ENCODE measurements at regions not wholly inside any gene's neighbourhood (a gene's known extent, or its start where the extent isn't known, plus 50 kb on each side); places are given as distances from the start of the nearest gene placed in this dataset.
A peak's percentile ranks its signal among the peaks of the same experiment; 100 is the strongest.

DNA sequence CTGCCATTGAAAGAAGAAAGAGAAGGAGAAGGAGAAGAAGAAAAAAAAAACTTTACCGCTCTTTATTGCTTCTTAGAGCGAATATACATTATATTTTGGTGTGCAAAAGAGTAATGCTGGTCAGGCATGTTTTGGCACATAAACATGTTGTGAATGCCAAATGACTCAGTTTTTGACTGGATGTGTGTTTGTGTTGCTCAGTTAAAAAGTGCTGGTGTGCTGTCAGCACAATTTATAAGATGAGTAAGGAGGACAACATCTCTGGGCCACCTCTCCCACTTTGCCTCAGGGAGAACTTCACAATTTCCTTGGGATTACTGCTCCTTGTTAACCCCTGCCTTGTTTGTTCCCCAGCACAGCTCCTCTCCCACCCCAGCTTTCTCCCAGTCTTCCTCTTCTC is 584.8 kb downstream of the ETNK1 start:
- 36% methylated on average over 2 of the region's 2 CpGs for WGBS (ENCODE audit: insufficient coverage, insufficient replicate concordance, low lambda C conversion rate, missing lambda C conversion rate)
- no peak for FAIRE-seq

DNA sequence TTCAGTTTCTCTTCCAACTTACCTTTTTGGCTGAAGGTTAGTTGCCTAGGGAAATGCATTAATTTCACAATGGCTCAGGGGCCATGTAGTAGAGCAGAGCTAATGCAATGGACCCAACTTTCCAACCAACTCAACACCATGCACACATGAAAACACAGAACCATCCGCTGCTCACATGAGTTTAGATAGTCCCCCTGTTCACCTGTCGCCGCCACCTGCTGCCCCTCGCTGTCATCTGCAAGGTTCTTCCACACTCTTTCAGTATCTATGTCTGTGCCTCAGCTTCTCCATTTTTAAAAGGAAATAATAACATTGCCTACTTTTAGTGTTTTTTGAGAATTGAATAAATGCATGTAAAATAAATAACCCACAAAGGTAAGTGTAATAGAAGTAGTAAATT is 585.6 kb downstream of the ETNK1 start:
- Histone ChIP-seq H3K4me2 (ENCODE audit: control insufficient read depth, insufficient read depth) (no peak overlapping the region), H3K27me3 (replicated peaks in 1 of 2; ENCODE audit: control insufficient read depth in 2 of 2, insufficient read depth in 2 of 2, low read length in 1 of 2) (no peaks in the 10 kb centered on the region), H3K36me3 (ENCODE audit: control insufficient read depth in 2 of 2, insufficient read depth in 2 of 2, low read length in 1 of 2) (no peaks in the 10 kb centered on the region), H3K27ac (ENCODE audit: control insufficient read depth, insufficient read depth) (no peak overlapping the region), H3K79me2 (ENCODE audit: control insufficient read depth, insufficient read depth, low read length) (no peaks in the 10 kb centered on the region), H4K20me1 (ENCODE audit: control insufficient read depth, insufficient read depth) (no peaks in the 10 kb centered on the region), H3K4me3 (no peak overlapping the region), H2AFZ (ENCODE audit: control insufficient read depth, low read depth, low read length) (no peak overlapping the region), H3K4me1 (ENCODE audit: control insufficient read depth, insufficient read depth, low read length) (no peaks in the 10 kb centered on the region), H3K9me3 (replicated peaks; ENCODE audit: control insufficient read depth, insufficient read depth, low read length) (no peaks in the 10 kb centered on the region), H3K9ac (ENCODE audit: control insufficient read depth, insufficient read depth, low read length) (no peak overlapping the region)
- ChIA-PET POLR2A (no interaction called here), SMC1A (ENCODE audit: uncharacterized antibody, unreplicated experiment) (no interaction called here), RAD21 (ENCODE audit: unreplicated experiment) (no interaction called here), CTCF (no interaction called here)
- DNase-seq (ENCODE audit: low read depth, low spot score): no peak
- intact Hi-C loops (cut with micrococcal nuclease; ENCODE audit: unreplicated experiment) (no loop called here), in situ Hi-C loops (cut with MboI) (no loop called here)
- 57% methylated on average over 4 of the region's 4 CpGs for WGBS (ENCODE audit: insufficient coverage, insufficient replicate concordance, low lambda C conversion rate, missing lambda C conversion rate)
- FAIRE-seq: no peak
- no peak for ATAC-seq
- BruUV-seq (replicated peaks): no TSS peak
- no peak for TF ChIP-seq KAT2A (conservative IDR thresholded peaks at IDR 0.05; ENCODE audit: control insufficient read depth, low read depth, low read length)
- no peak for TF ChIP-seq FOS (IDR thresholded peaks at IDR 0.05; ENCODE audit: borderline replicate concordance, extremely low read depth, insufficient read length)
- no peak for TF ChIP-seq SRF (IDR thresholded peaks at IDR 0.05; ENCODE audit: low read depth in 2 of 2, low read length in 2 of 2)
- TF ChIP-seq, protein P1, sequence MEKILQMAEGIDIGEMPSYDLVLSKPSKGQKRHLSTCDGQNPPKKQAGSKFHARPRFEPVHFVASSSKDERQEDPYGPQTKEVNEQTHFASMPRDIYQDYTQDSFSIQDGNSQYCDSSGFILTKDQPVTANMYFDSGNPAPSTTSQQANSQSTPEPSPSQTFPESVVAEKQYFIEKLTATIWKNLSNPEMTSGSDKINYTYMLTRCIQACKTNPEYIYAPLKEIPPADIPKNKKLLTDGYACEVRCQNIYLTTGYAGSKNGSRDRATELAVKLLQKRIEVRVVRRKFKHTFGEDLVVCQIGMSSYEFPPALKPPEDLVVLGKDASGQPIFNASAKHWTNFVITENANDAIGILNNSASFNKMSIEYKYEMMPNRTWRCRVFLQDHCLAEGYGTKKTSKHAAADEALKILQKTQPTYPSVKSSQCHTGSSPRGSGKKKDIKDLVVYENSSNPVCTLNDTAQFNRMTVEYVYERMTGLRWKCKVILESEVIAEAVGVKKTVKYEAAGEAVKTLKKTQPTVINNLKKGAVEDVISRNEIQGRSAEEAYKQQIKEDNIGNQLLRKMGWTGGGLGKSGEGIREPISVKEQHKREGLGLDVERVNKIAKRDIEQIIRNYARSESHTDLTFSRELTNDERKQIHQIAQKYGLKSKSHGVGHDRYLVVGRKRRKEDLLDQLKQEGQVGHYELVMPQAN (conservative IDR thresholded peaks at IDR 0.05): no peak
- TF ChIP-seq ETV6 (conservative IDR thresholded peaks at IDR 0.05 in 1 of 2, IDR thresholded peaks at IDR 0.05 in 1 of 2; ENCODE audit: borderline replicate concordance in 1 of 2, low read depth in 1 of 2): no peak
- TF ChIP-seq NFXL1 (IDR thresholded peaks at IDR 0.05; ENCODE audit: borderline replicate concordance): no peak
- TF ChIP-seq CEBPB (IDR thresholded peaks at IDR 0.05; ENCODE audit: borderline replicate concordance in 1 of 2, low read depth in 2 of 2, low read length in 2 of 2): no peak
- TF ChIP-seq NFIC (IDR thresholded peaks at IDR 0.05; ENCODE audit: low read depth, low read length): no peak
- TF ChIP-seq CHD1 (IDR thresholded peaks at IDR 0.05; ENCODE audit: low read depth, low read length): no peak
- no peak for TF ChIP-seq NRF1 (conservative IDR thresholded peaks at IDR 0.05; ENCODE audit: low read depth, low read length)
- TF ChIP-seq, protein P2, sequence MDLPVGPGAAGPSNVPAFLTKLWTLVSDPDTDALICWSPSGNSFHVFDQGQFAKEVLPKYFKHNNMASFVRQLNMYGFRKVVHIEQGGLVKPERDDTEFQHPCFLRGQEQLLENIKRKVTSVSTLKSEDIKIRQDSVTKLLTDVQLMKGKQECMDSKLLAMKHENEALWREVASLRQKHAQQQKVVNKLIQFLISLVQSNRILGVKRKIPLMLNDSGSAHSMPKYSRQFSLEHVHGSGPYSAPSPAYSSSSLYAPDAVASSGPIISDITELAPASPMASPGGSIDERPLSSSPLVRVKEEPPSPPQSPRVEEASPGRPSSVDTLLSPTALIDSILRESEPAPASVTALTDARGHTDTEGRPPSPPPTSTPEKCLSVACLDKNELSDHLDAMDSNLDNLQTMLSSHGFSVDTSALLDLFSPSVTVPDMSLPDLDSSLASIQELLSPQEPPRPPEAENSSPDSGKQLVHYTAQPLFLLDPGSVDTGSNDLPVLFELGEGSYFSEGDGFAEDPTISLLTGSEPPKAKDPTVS (IDR thresholded peaks at IDR 0.05; ENCODE audit: low read depth, low read length): no peak

More for the DNA sequence above, 584.8 kb downstream of the ETNK1 start:
- no peak overlapping the region for H3K27ac ChIP-seq (ENCODE audit: control insufficient read depth, insufficient read depth)
- no peak overlapping the region for H3K4me2 ChIP-seq (ENCODE audit: control insufficient read depth, insufficient read depth)
- no peak overlapping the region for H3K9ac ChIP-seq (ENCODE audit: control insufficient read depth, insufficient read depth, low read length)
- BruUV-seq (replicated peaks): no TSS peak
- no peak overlapping the region for H2AFZ ChIP-seq (ENCODE audit: control insufficient read depth, low read depth, low read length)
- ChIA-PET CTCF (no interaction called here), SMC1A (ENCODE audit: uncharacterized antibody, unreplicated experiment) (no interaction called here), POLR2A (no interaction called here), RAD21 (ENCODE audit: unreplicated experiment) (no interaction called here)
- H4K20me1 ChIP-seq (ENCODE audit: control insufficient read depth, insufficient read depth): no peaks in the 10 kb centered on the region
- DNase-seq (ENCODE audit: low read depth, low spot score): no peak
- no peaks in the 10 kb centered on the region for H3K79me2 ChIP-seq (ENCODE audit: control insufficient read depth, insufficient read depth, low read length)
- no peaks in the 10 kb centered on the region for H3K27me3 ChIP-seq (replicated peaks in 1 of 2; ENCODE audit: control insufficient read depth in 2 of 2, insufficient read depth in 2 of 2, low read length in 1 of 2)
- no peaks in the 10 kb centered on the region for H3K4me1 ChIP-seq (ENCODE audit: control insufficient read depth, insufficient read depth, low read length)
- no peak for ATAC-seq
- H3K4me3 ChIP-seq: no peak overlapping the region
- intact Hi-C loops (cut with micrococcal nuclease; ENCODE audit: unreplicated experiment) (loop anchor here (5.0 to 10.0 kb wide), 4 partner anchors 525 to 1393 kb away; no protein-coding TSS in a partner anchor), in situ Hi-C loops (cut with MboI) (loop anchor here (10.0 kb wide), 3 partner anchors 1575 to 1925 kb away; no protein-coding TSS in a partner anchor)
- TF ChIP-seq, protein P3, sequence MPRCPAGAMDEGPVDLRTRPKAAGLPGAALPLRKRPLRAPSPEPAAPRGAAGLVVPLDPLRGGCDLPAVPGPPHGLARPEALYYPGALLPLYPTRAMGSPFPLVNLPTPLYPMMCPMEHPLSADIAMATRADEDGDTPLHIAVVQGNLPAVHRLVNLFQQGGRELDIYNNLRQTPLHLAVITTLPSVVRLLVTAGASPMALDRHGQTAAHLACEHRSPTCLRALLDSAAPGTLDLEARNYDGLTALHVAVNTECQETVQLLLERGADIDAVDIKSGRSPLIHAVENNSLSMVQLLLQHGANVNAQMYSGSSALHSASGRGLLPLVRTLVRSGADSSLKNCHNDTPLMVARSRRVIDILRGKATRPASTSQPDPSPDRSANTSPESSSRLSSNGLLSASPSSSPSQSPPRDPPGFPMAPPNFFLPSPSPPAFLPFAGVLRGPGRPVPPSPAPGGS (IDR thresholded peaks at IDR 0.05; ENCODE audit: borderline replicate concordance, insufficient read depth, low read depth, low read length, poor library complexity, severe bottlenecking): peak; percentile 49
- TF ChIP-seq NFYB (IDR thresholded peaks at IDR 0.05; ENCODE audit: insufficient read depth, low read depth, low read length): no peak
- H3K36me3 ChIP-seq (ENCODE audit: control insufficient read depth in 2 of 2, insufficient read depth in 2 of 2, low read length in 1 of 2): no peaks in the 10 kb centered on the region
- H3K9me3 ChIP-seq (replicated peaks; ENCODE audit: control insufficient read depth, insufficient read depth, low read length): no peaks in the 10 kb centered on the region
